B cell (primary cell): ENCODE measurements at regions not wholly inside any gene's neighbourhood (a gene's known extent, or its start where the extent isn't known, plus 50 kb on each side); places are given as distances from the start of the nearest gene placed in this dataset.

Experiments used
- ATAC-seq: fragments of 200-7000 bp; cut with Tn5 transposase; one replicate; pipeline ENCODE4 v1.10.0; 2021; ENCODE audit warnings: low read depth, mild to moderate bottlenecking, moderate number of reproducible peaks, moderate library complexity
- CTCF ChIA-PET: fragments of 350-600 bp; sonication (Branson Sonifier 250); formaldehyde crosslinking; loops from one replicate; lab custom pipeline; 2021; ENCODE audit warnings: antibody characterized with exemption, inconsistent platforms; lab: Charles Lee
- POLR2A ChIA-PET: fragments of 350-600 bp; sonication (Branson Sonifier 250); formaldehyde crosslinking; loops from one replicate; lab custom pipeline; 2021; ENCODE audit warnings: antibody characterized with exemption; lab: Charles Lee
- DNase-seq: peaks from one replicate; pipeline ENCODE4 v3.0.0; 2013
- H2AFZ ChIP-seq: 2 replicates; pipeline ENCODE4 v1.6.1; 2012; ENCODE audit warnings: mild to moderate bottlenecking, low read depth, low read length; ENCODE audit not compliant: insufficient read depth, poor library complexity, severe bottlenecking
- H3K27ac ChIP-seq, 2 donors: 1 replicate in 1 of 2; 2 replicates in 1 of 2; pipeline ENCODE4 v1.5.1; 2012 to 2013; ENCODE audit warnings: low read length in 2 of 2, mild to moderate bottlenecking in 2 of 2, moderate library complexity in 1 of 2
- H3K27me3 ChIP-seq, 4 experiments: fragments of 200-600 bp in 1 of 4; sonication (generic) in 1 of 4; replicated peaks in 1 of 4; 1 replicate in 2 of 4; 2 replicates in 2 of 4; pipeline versions ENCODE4 v1.6.1 to v1.7.0; 2013 to 2016; ENCODE audit warnings: low read length in 3 of 4, mild to moderate bottlenecking in 2 of 4, mixed read lengths in 1 of 4, moderate library complexity in 1 of 4; ENCODE audit not compliant: insufficient read depth in 4 of 4, control insufficient read depth in 3 of 4; ENCODE audit errors: control extremely low read depth in 1 of 4
- H3K36me3 ChIP-seq, 2 experiments: replicated peaks in 1 of 2; 1 replicate in 1 of 2; 2 replicates in 1 of 2; pipeline versions ENCODE4 v1.6.1 to v1.7.1; 2013; ENCODE audit warnings: low read length in 1 of 2; ENCODE audit not compliant: insufficient read depth in 2 of 2, control insufficient read depth in 1 of 2; ENCODE audit errors: control extremely low read depth in 1 of 2, extremely low read depth in 1 of 2
- H3K4me1 ChIP-seq, 2 donors: fragments of 200-600 bp in 1 of 2; sonication (generic) in 1 of 2; 1 replicate in 1 of 2; 2 replicates in 1 of 2; pipeline versions ENCODE4 v1.5.1 to v1.6.1; 2013 to 2017; ENCODE audit warnings: low read length in 2 of 2; ENCODE audit not compliant: control insufficient read depth in 2 of 2, insufficient read depth in 2 of 2
- H3K4me2 ChIP-seq: replicated peaks from 2 replicates; pipeline ENCODE3; 2012; ENCODE audit warnings: mild to moderate bottlenecking, low read depth, low read length; ENCODE audit not compliant: poor library complexity, severe bottlenecking
- H3K4me3 ChIP-seq, 5 experiments: fragments of 200-600 bp in 1 of 5; sonication (generic) in 1 of 5; 1 replicate in 3 of 5; 2 replicates in 2 of 5; pipeline versions ENCODE4 v1.5.1 to v1.7.0; 2011 to 2016; ENCODE audit warnings: low read length in 4 of 5, mild to moderate bottlenecking in 4 of 5, low read depth in 2 of 5, control low read depth in 1 of 5, moderate library complexity in 1 of 5; ENCODE audit not compliant: insufficient read depth in 1 of 5; ENCODE audit errors: control extremely low read depth in 1 of 5, extremely low read depth in 1 of 5
- H3K79me2 ChIP-seq: fragments of 200-600 bp; sonication (generic); one replicate; pipeline ENCODE4 v1.6.0; 2016; ENCODE audit warnings: low read length; ENCODE audit not compliant: control insufficient read depth, insufficient read depth
- H3K9ac ChIP-seq: fragments of 200-600 bp; sonication (generic); 2 replicates; pipeline ENCODE4 v1.6.1; 2017; ENCODE audit warnings: mild to moderate bottlenecking, low read length, moderate library complexity
- H3K9me3 ChIP-seq, 3 donors: one replicate each; pipeline versions ENCODE4 v1.6.1 to v1.7.1; 2013; ENCODE audit warnings: low read length in 2 of 3; ENCODE audit not compliant: control insufficient read depth in 2 of 3, insufficient read depth in 1 of 3; ENCODE audit errors: control extremely low read depth in 1 of 3
- H4K20me1 ChIP-seq: 2 replicates; pipeline ENCODE4 v1.6.0; 2012; ENCODE audit warnings: mild to moderate bottlenecking, low read length; ENCODE audit not compliant: insufficient read depth, control insufficient read depth, poor library complexity, severe bottlenecking
- H3K27ac Mint-ChIP-seq: one replicate; pipeline ENCODE4 v1.8.0; 2021; ENCODE audit warnings: mixed read lengths
- H3K27me3 Mint-ChIP-seq: one replicate; pipeline ENCODE4 v1.8.0; 2021; ENCODE audit warnings: mixed read lengths
- H3K4me1 Mint-ChIP-seq: one replicate; pipeline ENCODE4 v1.8.0; 2021; ENCODE audit warnings: mixed read lengths
- H3K4me3 Mint-ChIP-seq: one replicate; pipeline ENCODE4 v1.8.0; 2021; ENCODE audit warnings: mixed read lengths
- H3K9me3 Mint-ChIP-seq: one replicate; pipeline ENCODE4 v1.8.0; 2022; ENCODE audit warnings: mixed read lengths; ENCODE audit not compliant: insufficient read depth
- CTCF ChIP-seq: fragments of 200-600 bp; IDR thresholded peaks from one replicate; pipeline ENCODE4 v1.8.0; 2022; ENCODE audit warnings: antibody characterized with exemption, mild to moderate bottlenecking
- EZH2 ChIP-seq: IDR thresholded peaks from 2 replicates; pipeline ENCODE4 v1.6.1; 2012; ENCODE audit warnings: borderline replicate concordance, low read depth, mild to moderate bottlenecking, moderate library complexity, low read length; ENCODE audit not compliant: insufficient read depth, poor library complexity, severe bottlenecking
- WGBS: methylation state at CpG from one replicate; pipeline ENCODE4 v1.1.5; 2013; ENCODE audit warnings: missing lambda C conversion rate; ENCODE audit not compliant: insufficient coverage; 5-methylcytosine and 5-hydroxymethylcytosine counted together
- intact Hi-C: fragments of 100-400 bp; cut with micrococcal nuclease; formaldehyde crosslinking; loops from one replicate; pipeline ENCODE4 v1.10.0; 2022

- Histone ChIP-seq H3K9ac (no peak overlapping the region), H3K36me3 (no peaks in the 10 kb centered on the region), H3K79me2 (no peaks in the 10 kb centered on the region), H3K27me3 (no peaks in the 10 kb centered on the region), H3K27ac (no peak overlapping the region), H4K20me1 (no peaks in the 10 kb centered on the region), H3K9me3 (no peaks in the 10 kb centered on the region), H3K4me1 (no peaks in the 10 kb centered on the region), H3K4me2 (no peak overlapping the region), H2AFZ (no peak overlapping the region), H3K4me3 (no peak overlapping the region)
- H3K4me3 Mint-ChIP-seq, result no peak overlapping the region
- no peak for TF ChIP-seq EZH2
- TF ChIP-seq CTCF, result no peak
- 63% methylated on average over 1 of the region's 1 CpG for WGBS
- no peaks in the 10 kb centered on the region for H3K9me3 Mint-ChIP-seq
- H3K4me1 Mint-ChIP-seq, result peaks cover 6% of the 10 kb centered on the region
- no peaks in the 10 kb centered on the region for H3K27me3 Mint-ChIP-seq
- DNase-seq (no peak), ATAC-seq (no peak)
- no peak overlapping the region for H3K27ac Mint-ChIP-seq
- ChIA-PET POLR2A (no interaction called here), CTCF (no interaction called here)
- intact Hi-C loops, result no loop called here
Observed at GRCh38 chr5:5671823-5672222, 249.3 kb downstream of the ICE1 start.

- TF ChIP-seq EZH2, result no peak
- TF ChIP-seq CTCF, result no peak
- H4K20me1 ChIP-seq, result no peaks in the 10 kb centered on the region
- no peaks in the 10 kb centered on the region for H3K4me1 ChIP-seq
- H3K27ac ChIP-seq, result no peak overlapping the region
- intact Hi-C loops, result no loop called here
- ATAC-seq (no peak), DNase-seq (no peak)
- H3K4me3 ChIP-seq, result no peak overlapping the region
- no peak overlapping the region for H3K27ac Mint-ChIP-seq
- no peaks in the 10 kb centered on the region for H3K36me3 ChIP-seq
- no peaks in the 10 kb centered on the region for H3K4me1 Mint-ChIP-seq
- peaks cover 0 to 4% (median 0%) of the 10 kb centered on the region in 3 donors for H3K9me3 ChIP-seq
- POLR2A ChIA-PET, result no interaction called here
- H3K9ac ChIP-seq, result no peak overlapping the region
- CTCF ChIA-PET, result interaction anchor here (0.5 kb wide), 1 partner anchor 9 kb away, joined by 3 read pairs; no protein-coding TSS in a partner anchor
- no peak overlapping the region for H2AFZ ChIP-seq
- H3K9me3 Mint-ChIP-seq, result no peaks in the 10 kb centered on the region
- no peaks in the 10 kb centered on the region for H3K79me2 ChIP-seq
- no peaks in the 10 kb centered on the region for H3K27me3 ChIP-seq
- H3K4me2 ChIP-seq, result no peak overlapping the region
- no peak overlapping the region for H3K4me3 Mint-ChIP-seq
- H3K27me3 Mint-ChIP-seq, result peaks cover 15% of the 10 kb centered on the region
- WGBS, result 90% methylated on average over 2 of the region's 3 CpGs
Observed at GRCh38 chr5:5667136-5667554, 244.7 kb downstream of the ICE1 start.
